ENCODE measurements at regions not wholly inside any gene's neighbourhood (a gene's known extent, or its start where the extent isn't known, plus 50 kb on each side); places are given as distances from the start of the nearest gene placed in this dataset.

GRCh38 chr3:20945892-20946291, 759.9 kb upstream of the SGO1 start (continued):
- TF ChIP-seq ELK1 (IDR thresholded peaks at IDR 0.05; ENCODE audit: low read depth, low read length), result no peak
- TF ChIP-seq E2F6 (IDR thresholded peaks at IDR 0.05; ENCODE audit: borderline replicate concordance, low read depth), result no peak

GRCh38 chr3:20935791-20936190, 749.8 kb upstream of the SGO1 start:
- ATAC-seq, result no peak
- no peak for FAIRE-seq
- ChIA-PET POLR2A (no interaction called here), CTCF (no interaction called here)
- no peak overlapping the region for H3K4me2 ChIP-seq
- H3K9me3 ChIP-seq, result no peaks in the 10 kb centered on the region
- no peak overlapping the region for H3K4me3 ChIP-seq
- DNase-seq (ENCODE audit: low read depth in 1 of 2, low spot score in 1 of 2), result no peak
- no peak overlapping the region for H3K27ac ChIP-seq
- WGBS (ENCODE audit: missing lambda C conversion rate), result 0% methylated on average over 2 of the region's 2 CpGs
- H3K4me1 ChIP-seq, result no peaks in the 10 kb centered on the region
- no peak for TF ChIP-seq HEYL (CRISPR knock-in tag; IDR thresholded peaks at IDR 0.05)
- no peak for TF ChIP-seq CEBPB (IDR thresholded peaks at IDR 0.05)
- TF ChIP-seq USF2 (IDR thresholded peaks at IDR 0.05), result no peak
- no peak for TF ChIP-seq SMC3 (IDR thresholded peaks at IDR 0.05)
- no peak for TF ChIP-seq EP300 (IDR thresholded peaks at IDR 0.05)
- TF ChIP-seq MAZ (IDR thresholded peaks at IDR 0.05; ENCODE audit: borderline replicate concordance, low read depth, low read length), result no peak
- TF ChIP-seq POLR2A (IDR thresholded peaks at IDR 0.05; ENCODE audit: low read length), result no peak
- TF ChIP-seq REST (IDR thresholded peaks at IDR 0.05), result no peak

GRCh38 chr3:20931834-20932233, 745.8 kb upstream of the SGO1 start:
- TF ChIP-seq NPAS2 (CRISPR knock-in tag; IDR thresholded peaks at IDR 0.05; ENCODE audit: borderline replicate concordance) (no peak), RCOR1 (IDR thresholded peaks at IDR 0.05; ENCODE audit: low read depth, low read length) (no peak), E2F6 (IDR thresholded peaks at IDR 0.05; ENCODE audit: borderline replicate concordance, low read depth) (no peak), BCL3 (IDR thresholded peaks at IDR 0.05) (no peak), SREBF2 (IDR thresholded peaks at IDR 0.05) (no peak), CEBPB (IDR thresholded peaks at IDR 0.05) (no peak), PBX3 (IDR thresholded peaks at IDR 0.05) (no peak), HMGXB4 (CRISPR knock-in tag; IDR thresholded peaks at IDR 0.05; ENCODE audit: borderline replicate concordance) (no peak), ZSCAN20 (CRISPR knock-in tag; IDR thresholded peaks at IDR 0.05) (no peak), ESRRA (IDR thresholded peaks at IDR 0.05; ENCODE audit: borderline replicate concordance, low read length) (no peak), RFX5 (IDR thresholded peaks at IDR 0.05) (no peak), FOSL2 (IDR thresholded peaks at IDR 0.05) (no peak), FOSL2 (CRISPR knock-in tag; IDR thresholded peaks at IDR 0.05) (no peak)
- Histone ChIP-seq H3K27ac (no peak overlapping the region), H3K4me3 (no peak overlapping the region), H3K4me1 (no peaks in the 10 kb centered on the region), H3K4me2 (no peak overlapping the region), H3K9me3 (no peaks in the 10 kb centered on the region)
- FAIRE-seq (no peak), DNase-seq (ENCODE audit: low read depth in 1 of 2, low spot score in 1 of 2) (no peak), ATAC-seq (no peak)
- 24% methylated on average over 1 of the region's 1 CpG for whole genome bisulfite sequencing (ENCODE audit: missing lambda C conversion rate)
- ChIA-PET CTCF (no interaction called here), POLR2A (no interaction called here)

Data from A549 (cell line).